Suprapubic skin (tissue), 4 donors: ENCODE measurements at regions not wholly inside any gene's neighbourhood (a gene's known extent, or its start where the extent isn't known, plus 50 kb on each side); places are given as distances from the start of the nearest gene placed in this dataset.

Source experiments
- CTCF ChIP-seq, 2 donors: fragments of 200-600 bp in 1 of 2; fragments of 450-650 bp in 1 of 2; sonication (generic) in 1 of 2; IDR thresholded peaks; one replicate each; pipeline ENCODE4 v1.5.1; 2016 to 2019; ENCODE audit warnings: antibody characterized with exemption in 2 of 2, mild to moderate bottlenecking in 1 of 2, moderate library complexity in 1 of 2
- POLR2A ChIP-seq, 2 donors: fragments of 450-650 bp; IDR thresholded peaks; one replicate each; pipeline ENCODE4 v1.6.1; 2017; ENCODE audit warnings: antibody characterized with exemption in 2 of 2, mild to moderate bottlenecking in 2 of 2, moderate library complexity in 2 of 2
- POLR2AphosphoS5 ChIP-seq, 3 donors: sonication (generic); formaldehyde crosslinking; IDR thresholded peaks; one replicate each; pipeline ENCODE4 v1.6.1; 2017; ENCODE audit warnings: antibody characterized with exemption in 3 of 3

DNA sequence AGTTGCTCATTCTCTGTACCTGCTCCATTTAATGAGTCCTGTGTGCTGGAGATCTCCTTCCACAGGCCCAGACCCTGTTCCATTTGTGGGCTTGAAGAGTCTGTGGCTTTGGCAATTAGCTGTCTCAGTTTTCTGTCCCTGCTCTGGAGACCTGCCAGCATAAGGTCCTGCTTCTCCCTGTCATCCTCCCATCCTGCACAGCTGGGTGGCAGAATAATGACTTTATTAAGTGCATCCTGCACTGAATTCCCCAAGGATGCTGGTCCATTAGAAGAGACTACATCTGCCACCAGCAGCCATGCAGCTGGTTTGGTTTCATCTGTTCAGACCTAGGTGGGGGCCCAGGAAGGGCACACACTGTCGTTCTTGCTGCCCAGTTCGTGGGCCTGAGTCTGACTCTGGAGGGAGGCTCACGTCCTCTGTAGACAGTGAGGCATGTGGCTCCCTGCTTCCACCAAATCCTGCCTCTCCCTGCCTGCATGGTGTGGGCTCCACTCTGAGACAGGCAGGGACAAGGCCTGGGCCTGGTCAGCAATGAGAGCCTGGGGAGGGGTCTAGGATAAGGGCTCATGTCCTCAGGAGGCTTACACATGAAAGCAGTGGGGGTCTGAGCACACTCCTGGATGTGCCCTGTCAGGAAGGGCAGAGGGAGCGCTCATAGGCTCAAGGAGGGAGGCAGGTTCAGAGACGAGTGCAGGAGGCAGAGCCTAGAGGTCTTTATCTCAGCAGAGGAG lies 78.4 kb upstream of the PRR23E start:
- TF ChIP-seq POLR2A (IDR thresholded peaks at IDR 0.05) (no peak), CTCF (IDR thresholded peaks at IDR 0.05) (no peak), POLR2AphosphoS5 (IDR thresholded peaks at IDR 0.05) (no peak)
